GM12878 (cell line): ENCODE measurements at regions not wholly inside any gene's neighbourhood (a gene's known extent, or its start where the extent isn't known, plus 50 kb on each side); places are given as distances from the start of the nearest gene placed in this dataset.

Experiments used
- ATAC-seq: fragments of 200-7000 bp; cut with Tn5 transposase; 3 replicates; pipeline ENCODE4 v1.9.1; 2020; ENCODE audit warnings: mild to moderate bottlenecking, moderate library complexity
- BruUV-seq: library from RNA; stranded (reverse); fragments of 400-500 nt; replicated peaks from 2 replicates; lab custom pipeline; 2021; lab: Mats Ljungman, UMichigan
- CTCF ChIA-PET: fragments of 300-600 bp; sonication (Branson Sonifier 250); formaldehyde crosslinking; extraction: SDS; loops from one replicate; lab custom pipeline; 2021; ENCODE audit warnings: inconsistent platforms; lab: Yijun Ruan, JAX
- POLR2A ChIA-PET: fragments of 350-600 bp; formaldehyde crosslinking; extraction: SDS; loops from one replicate; lab custom pipeline; 2021; ENCODE audit warnings: inconsistent platforms; lab: Charles Lee
- RAD21 ChIA-PET: fragments of 300-600 bp; sonication (Branson Sonifier 250); formaldehyde crosslinking; loops from one replicate; lab custom pipeline; 2023; ENCODE audit warnings: antibody characterized with exemption; ENCODE audit not compliant: unreplicated experiment; lab: Charles Lee
- SMC1A ChIA-PET: fragments of 300-600 bp; sonication (Branson Sonifier 250); formaldehyde crosslinking; loops from one replicate; lab custom pipeline; 2023; ENCODE audit not compliant: unreplicated experiment, uncharacterized antibody; lab: Charles Lee
- DNase-seq: peaks from one replicate; pipeline ENCODE4 v3.0.0-alpha.2; 2011; ENCODE audit warnings: low read depth, low spot score
- FAIRE-seq: peaks from 3 replicates; lab custom pipeline; 2011; peaks lifted over from hg19 to GRCh38; lab: Jason Lieb, UNC
- H2AFZ ChIP-seq: 2 replicates; pipeline ENCODE4 v1.6.0; 2011; ENCODE audit warnings: low read depth, low read length, control low read depth; ENCODE audit not compliant: control insufficient read depth
- H3K27ac ChIP-seq: 2 replicates; pipeline ENCODE4 v1.5.1; 2011; ENCODE audit warnings: control low read depth; ENCODE audit not compliant: control insufficient read depth, insufficient read depth
- H3K27me3 ChIP-seq, 2 experiments: replicated peaks in 1 of 2; 2 replicates each; pipeline versions ENCODE4 v1.6.0 to v1.6.1; 2011; ENCODE audit warnings: low read length in 1 of 2; ENCODE audit not compliant: control insufficient read depth in 2 of 2, insufficient read depth in 2 of 2
- H3K36me3 ChIP-seq, 2 experiments: 2 replicates each; pipeline ENCODE4 v1.5.1; 2011; ENCODE audit warnings: low read length in 1 of 2; ENCODE audit not compliant: control insufficient read depth in 2 of 2, insufficient read depth in 2 of 2
- H3K4me1 ChIP-seq: 2 replicates; pipeline ENCODE4 v1.6.1; 2011; ENCODE audit warnings: mild to moderate bottlenecking, low read length, moderate library complexity, mixed read lengths; ENCODE audit not compliant: control insufficient read depth, insufficient read depth
- H3K4me2 ChIP-seq: 2 replicates; pipeline ENCODE4 v1.6.0; 2011; ENCODE audit warnings: control low read depth; ENCODE audit not compliant: control insufficient read depth, insufficient read depth
- H3K4me3 ChIP-seq: fragments of 200-600 bp; sonication (generic); 2 replicates; pipeline ENCODE4 v1.5.1; 2016
- H3K79me2 ChIP-seq: 2 replicates; pipeline ENCODE4 v1.6.0; 2011; ENCODE audit warnings: low read length; ENCODE audit not compliant: control insufficient read depth, insufficient read depth
- H3K9ac ChIP-seq: 2 replicates; pipeline ENCODE4 v1.8.0; 2011; ENCODE audit warnings: low read length, control low read depth, mixed read lengths; ENCODE audit not compliant: control insufficient read depth, insufficient read depth
- H3K9me3 ChIP-seq: replicated peaks from 3 replicates; pipeline ENCODE4 v1.5.1; 2011; ENCODE audit warnings: mild to moderate bottlenecking, low read length; ENCODE audit not compliant: control insufficient read depth, insufficient read depth
- H4K20me1 ChIP-seq: 2 replicates; pipeline ENCODE4 v1.6.0; 2011; ENCODE audit not compliant: control insufficient read depth, insufficient read depth
- CREB1 ChIP-seq: IDR thresholded peaks from 2 replicates; pipeline ENCODE4 v1.6.1; 2012; ENCODE audit warnings: low read depth, mild to moderate bottlenecking, inconsistent platforms
- MTA2 ChIP-seq: fragments of 450-650 bp; IDR thresholded peaks from 2 replicates; pipeline ENCODE4 v1.6.1; 2016; ENCODE audit warnings: low read depth, mild to moderate bottlenecking, moderate library complexity
- MXI1 ChIP-seq: fragments of 150-350 bp; IDR thresholded peaks from 2 replicates; pipeline ENCODE4 v1.6.1; 2011; ENCODE audit warnings: low read depth, mild to moderate bottlenecking, inconsistent platforms, low read length, improper control_type of control experiment
- MYB ChIP-seq: fragments of 150-350 bp; IDR thresholded peaks from 2 replicates; pipeline ENCODE4 v1.6.1; 2014; ENCODE audit warnings: mild to moderate bottlenecking, low read depth, low read length, borderline replicate concordance
- PML ChIP-seq: IDR thresholded peaks from 2 replicates; pipeline ENCODE4 v1.6.1; 2012; ENCODE audit warnings: low read length, inconsistent platforms
- POLR2AphosphoS5 ChIP-seq: IDR thresholded peaks from 2 replicates; pipeline ENCODE4 v1.6.1; 2011; ENCODE audit warnings: mild to moderate bottlenecking, low read length, inconsistent platforms
- SMARCA5 ChIP-seq: fragments of 450-650 bp; IDR thresholded peaks from 2 replicates; pipeline ENCODE4 v1.6.1; 2017; ENCODE audit warnings: mild to moderate bottlenecking
- STAT1 ChIP-seq: fragments of 450-650 bp; conservative IDR thresholded peaks from 2 replicates; pipeline ENCODE4 v1.6.1; 2014; ENCODE audit warnings: antibody characterized with exemption, mild to moderate bottlenecking
- TCF12 ChIP-seq: IDR thresholded peaks from 2 replicates; pipeline ENCODE4 v1.6.1; 2011; ENCODE audit warnings: low read depth, mild to moderate bottlenecking, low read length
- WGBS: methylation state at CpG from one replicate; pipeline ENCODE4 v1.1.6; 2016; ENCODE audit warnings: low lambda C conversion rate; ENCODE audit not compliant: insufficient replicate concordance, insufficient coverage; ENCODE audit errors: missing lambda C conversion rate; 5-methylcytosine and 5-hydroxymethylcytosine counted together
- in situ Hi-C: fragments of 300-500 bp; cut with MboI; formaldehyde crosslinking; loops from 9 replicates; pipeline ENCODE4 v1.14.3; 2018; ENCODE audit warnings: mixed read lengths
- intact Hi-C: fragments of 100-400 bp; cut with micrococcal nuclease; formaldehyde crosslinking; loops from one replicate; pipeline ENCODE4 v1.14.2; 2022; ENCODE audit not compliant: unreplicated experiment
- TF ChIP-seq, protein P1 (sequence below): fragments of 450-650 bp; IDR thresholded peaks from 2 replicates; pipeline ENCODE4 v1.6.1; 2017; ENCODE audit warnings: antibody characterized with exemption, mild to moderate bottlenecking, moderate library complexity
- TF ChIP-seq, protein P2 (sequence below): fragments of 450-650 bp; conservative IDR thresholded peaks from 2 replicates; pipeline ENCODE4 v1.6.1; 2017; ENCODE audit warnings: mild to moderate bottlenecking, moderate library complexity
- TF ChIP-seq, protein P3 (sequence below): fragments of 450-650 bp; IDR thresholded peaks from 2 replicates; pipeline ENCODE4 v1.6.1; 2017; ENCODE audit warnings: mild to moderate bottlenecking, moderate library complexity

DNA sequence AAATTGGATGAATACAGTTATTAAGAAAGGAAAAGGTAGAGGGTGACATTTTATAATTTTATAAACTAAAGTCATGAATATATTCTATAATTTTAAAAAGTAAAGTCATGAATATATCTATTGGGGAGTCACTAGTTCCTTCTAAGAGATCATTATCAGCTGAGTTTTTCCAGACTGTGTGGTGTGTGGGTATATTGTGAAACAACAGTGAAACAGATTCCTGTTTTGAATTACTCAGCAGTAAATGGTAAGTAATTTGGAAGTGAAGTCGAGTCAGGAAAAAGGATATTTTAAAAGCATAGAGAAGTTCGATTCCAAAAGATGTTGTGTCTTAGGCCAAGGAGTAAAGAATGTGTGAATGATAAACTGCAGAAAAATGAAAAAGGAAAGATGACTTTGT is 1018.2 kb upstream of the NXPH2 start:
- Histone ChIP-seq H4K20me1 (no peaks in the 10 kb centered on the region), H3K4me2 (no peak overlapping the region), H3K4me3 (no peak overlapping the region), H3K79me2 (no peaks in the 10 kb centered on the region), H3K27ac (no peak overlapping the region), H3K9me3 (no peaks in the 10 kb centered on the region), H2AFZ (no peak overlapping the region), H3K27me3 (no peaks in the 10 kb centered on the region), H3K36me3 (no peaks in the 10 kb centered on the region), H3K9ac (no peak overlapping the region), H3K4me1 (no peaks in the 10 kb centered on the region)
- ChIA-PET SMC1A (no interaction called here), RAD21 (no interaction called here), CTCF (no interaction called here), POLR2A (no interaction called here)
- intact Hi-C loops (loop anchor here (10.0 kb wide), 1 partner anchor 1756 kb away; no protein-coding TSS in a partner anchor), in situ Hi-C loops (no loop called here)
- ATAC-seq, result no peak
- TF ChIP-seq, protein P1, sequence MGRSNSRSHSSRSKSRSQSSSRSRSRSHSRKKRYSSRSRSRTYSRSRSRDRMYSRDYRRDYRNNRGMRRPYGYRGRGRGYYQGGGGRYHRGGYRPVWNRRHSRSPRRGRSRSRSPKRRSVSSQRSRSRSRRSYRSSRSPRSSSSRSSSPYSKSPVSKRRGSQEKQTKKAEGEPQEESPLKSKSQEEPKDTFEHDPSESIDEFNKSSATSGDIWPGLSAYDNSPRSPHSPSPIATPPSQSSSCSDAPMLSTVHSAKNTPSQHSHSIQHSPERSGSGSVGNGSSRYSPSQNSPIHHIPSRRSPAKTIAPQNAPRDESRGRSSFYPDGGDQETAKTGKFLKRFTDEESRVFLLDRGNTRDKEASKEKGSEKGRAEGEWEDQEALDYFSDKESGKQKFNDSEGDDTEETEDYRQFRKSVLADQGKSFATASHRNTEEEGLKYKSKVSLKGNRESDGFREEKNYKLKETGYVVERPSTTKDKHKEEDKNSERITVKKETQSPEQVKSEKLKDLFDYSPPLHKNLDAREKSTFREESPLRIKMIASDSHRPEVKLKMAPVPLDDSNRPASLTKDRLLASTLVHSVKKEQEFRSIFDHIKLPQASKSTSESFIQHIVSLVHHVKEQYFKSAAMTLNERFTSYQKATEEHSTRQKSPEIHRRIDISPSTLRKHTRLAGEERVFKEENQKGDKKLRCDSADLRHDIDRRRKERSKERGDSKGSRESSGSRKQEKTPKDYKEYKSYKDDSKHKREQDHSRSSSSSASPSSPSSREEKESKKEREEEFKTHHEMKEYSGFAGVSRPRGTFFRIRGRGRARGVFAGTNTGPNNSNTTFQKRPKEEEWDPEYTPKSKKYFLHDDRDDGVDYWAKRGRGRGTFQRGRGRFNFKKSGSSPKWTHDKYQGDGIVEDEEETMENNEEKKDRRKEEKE, result no peak
- TF ChIP-seq SMARCA5 (no peak), CREB1 (no peak), POLR2AphosphoS5 (no peak), TCF12 (no peak), MTA2 (no peak), MYB (no peak), STAT1 (no peak), MXI1 (no peak), PML (no peak)
- TF ChIP-seq, protein P2, sequence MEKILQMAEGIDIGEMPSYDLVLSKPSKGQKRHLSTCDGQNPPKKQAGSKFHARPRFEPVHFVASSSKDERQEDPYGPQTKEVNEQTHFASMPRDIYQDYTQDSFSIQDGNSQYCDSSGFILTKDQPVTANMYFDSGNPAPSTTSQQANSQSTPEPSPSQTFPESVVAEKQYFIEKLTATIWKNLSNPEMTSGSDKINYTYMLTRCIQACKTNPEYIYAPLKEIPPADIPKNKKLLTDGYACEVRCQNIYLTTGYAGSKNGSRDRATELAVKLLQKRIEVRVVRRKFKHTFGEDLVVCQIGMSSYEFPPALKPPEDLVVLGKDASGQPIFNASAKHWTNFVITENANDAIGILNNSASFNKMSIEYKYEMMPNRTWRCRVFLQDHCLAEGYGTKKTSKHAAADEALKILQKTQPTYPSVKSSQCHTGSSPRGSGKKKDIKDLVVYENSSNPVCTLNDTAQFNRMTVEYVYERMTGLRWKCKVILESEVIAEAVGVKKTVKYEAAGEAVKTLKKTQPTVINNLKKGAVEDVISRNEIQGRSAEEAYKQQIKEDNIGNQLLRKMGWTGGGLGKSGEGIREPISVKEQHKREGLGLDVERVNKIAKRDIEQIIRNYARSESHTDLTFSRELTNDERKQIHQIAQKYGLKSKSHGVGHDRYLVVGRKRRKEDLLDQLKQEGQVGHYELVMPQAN, result no peak
- TF ChIP-seq, protein P3, sequence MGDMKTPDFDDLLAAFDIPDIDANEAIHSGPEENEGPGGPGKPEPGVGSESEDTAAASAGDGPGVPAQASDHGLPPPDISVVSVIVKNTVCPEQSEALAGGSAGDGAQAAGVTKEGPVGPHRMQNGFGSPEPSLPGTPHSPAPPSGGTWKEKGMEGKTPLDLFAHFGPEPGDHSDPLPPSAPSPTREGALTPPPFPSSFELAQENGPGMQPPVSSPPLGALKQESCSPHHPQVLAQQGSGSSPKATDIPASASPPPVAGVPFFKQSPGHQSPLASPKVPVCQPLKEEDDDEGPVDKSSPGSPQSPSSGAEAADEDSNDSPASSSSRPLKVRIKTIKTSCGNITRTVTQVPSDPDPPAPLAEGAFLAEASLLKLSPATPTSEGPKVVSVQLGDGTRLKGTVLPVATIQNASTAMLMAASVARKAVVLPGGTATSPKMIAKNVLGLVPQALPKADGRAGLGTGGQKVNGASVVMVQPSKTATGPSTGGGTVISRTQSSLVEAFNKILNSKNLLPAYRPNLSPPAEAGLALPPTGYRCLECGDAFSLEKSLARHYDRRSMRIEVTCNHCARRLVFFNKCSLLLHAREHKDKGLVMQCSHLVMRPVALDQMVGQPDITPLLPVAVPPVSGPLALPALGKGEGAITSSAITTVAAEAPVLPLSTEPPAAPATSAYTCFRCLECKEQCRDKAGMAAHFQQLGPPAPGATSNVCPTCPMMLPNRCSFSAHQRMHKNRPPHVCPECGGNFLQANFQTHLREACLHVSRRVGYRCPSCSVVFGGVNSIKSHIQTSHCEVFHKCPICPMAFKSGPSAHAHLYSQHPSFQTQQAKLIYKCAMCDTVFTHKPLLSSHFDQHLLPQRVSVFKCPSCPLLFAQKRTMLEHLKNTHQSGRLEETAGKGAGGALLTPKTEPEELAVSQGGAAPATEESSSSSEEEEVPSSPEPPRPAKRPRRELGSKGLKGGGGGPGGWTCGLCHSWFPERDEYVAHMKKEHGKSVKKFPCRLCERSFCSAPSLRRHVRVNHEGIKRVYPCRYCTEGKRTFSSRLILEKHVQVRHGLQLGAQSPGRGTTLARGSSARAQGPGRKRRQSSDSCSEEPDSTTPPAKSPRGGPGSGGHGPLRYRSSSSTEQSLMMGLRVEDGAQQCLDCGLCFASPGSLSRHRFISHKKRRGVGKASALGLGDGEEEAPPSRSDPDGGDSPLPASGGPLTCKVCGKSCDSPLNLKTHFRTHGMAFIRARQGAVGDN, result no peak
- no TSS peak for BruUV-seq
- DNase-seq, result no peak
- FAIRE-seq, result no peak
- 0% methylated on average over 2 of the region's 2 CpGs for WGBS
